ENCODE measurements at regions not wholly inside any gene's neighbourhood (a gene's known extent, or its start where the extent isn't known, plus 50 kb on each side); places are given as distances from the start of the nearest gene placed in this dataset.

DNA sequence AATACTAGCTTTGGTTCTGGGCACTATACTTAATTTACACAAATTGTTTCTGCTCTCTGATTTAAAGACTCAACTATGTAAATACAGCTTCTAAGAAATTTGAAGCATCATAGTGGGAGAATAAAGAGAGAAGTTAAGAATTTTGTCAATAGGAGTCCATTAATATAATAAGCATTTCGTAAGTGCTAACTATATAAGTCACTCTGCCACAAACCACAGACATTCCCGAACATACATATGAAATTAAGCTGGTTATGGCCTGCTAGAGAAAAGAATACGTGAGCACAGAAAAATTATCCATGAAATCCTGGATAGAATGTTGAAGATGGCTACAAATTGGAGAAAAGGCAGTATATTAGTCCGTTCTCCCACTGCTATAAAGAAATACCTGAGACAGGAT, 526.2 kb downstream of the MRPL39 start:
- TF ChIP-seq, protein P1, sequence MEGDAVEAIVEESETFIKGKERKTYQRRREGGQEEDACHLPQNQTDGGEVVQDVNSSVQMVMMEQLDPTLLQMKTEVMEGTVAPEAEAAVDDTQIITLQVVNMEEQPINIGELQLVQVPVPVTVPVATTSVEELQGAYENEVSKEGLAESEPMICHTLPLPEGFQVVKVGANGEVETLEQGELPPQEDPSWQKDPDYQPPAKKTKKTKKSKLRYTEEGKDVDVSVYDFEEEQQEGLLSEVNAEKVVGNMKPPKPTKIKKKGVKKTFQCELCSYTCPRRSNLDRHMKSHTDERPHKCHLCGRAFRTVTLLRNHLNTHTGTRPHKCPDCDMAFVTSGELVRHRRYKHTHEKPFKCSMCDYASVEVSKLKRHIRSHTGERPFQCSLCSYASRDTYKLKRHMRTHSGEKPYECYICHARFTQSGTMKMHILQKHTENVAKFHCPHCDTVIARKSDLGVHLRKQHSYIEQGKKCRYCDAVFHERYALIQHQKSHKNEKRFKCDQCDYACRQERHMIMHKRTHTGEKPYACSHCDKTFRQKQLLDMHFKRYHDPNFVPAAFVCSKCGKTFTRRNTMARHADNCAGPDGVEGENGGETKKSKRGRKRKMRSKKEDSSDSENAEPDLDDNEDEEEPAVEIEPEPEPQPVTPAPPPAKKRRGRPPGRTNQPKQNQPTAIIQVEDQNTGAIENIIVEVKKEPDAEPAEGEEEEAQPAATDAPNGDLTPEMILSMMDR (optimal IDR thresholded peaks at IDR 0.05 in 1 of 3, IDR thresholded peaks at IDR 0.05 in 1 of 3, conservative IDR thresholded peaks at IDR 0.05 in 1 of 3; ENCODE audit: extremely low read depth in 1 of 3, insufficient read depth in 2 of 3, low read length in 3 of 3) = no peak
- TF ChIP-seq EZH2 (IDR thresholded peaks at IDR 0.05; ENCODE audit: low read length) = no peak

Data from keratinocyte (primary cell).